ENCODE measurements at regions not wholly inside any gene's neighbourhood (a gene's known extent, or its start where the extent isn't known, plus 50 kb on each side); places are given as distances from the start of the nearest gene placed in this dataset.

DNA sequence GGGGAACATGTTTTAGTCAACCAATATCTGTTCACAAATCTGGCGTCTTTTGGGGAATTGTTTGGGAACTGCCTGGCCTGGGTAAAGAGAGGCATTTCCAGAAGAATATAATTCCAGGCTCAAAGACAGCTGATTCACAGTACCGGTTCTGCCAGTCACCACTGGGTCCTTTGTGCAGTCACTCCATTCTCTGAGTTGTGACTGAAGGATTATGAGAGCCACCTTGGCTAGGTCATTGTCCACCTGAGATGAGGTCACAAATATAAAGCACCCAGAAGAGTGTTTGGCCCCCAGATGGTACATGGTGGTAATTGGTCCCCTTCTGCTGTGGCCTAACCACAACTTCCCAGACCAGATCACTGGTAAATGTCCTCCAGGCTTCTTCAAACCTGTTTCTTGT lies 121.0 kb upstream of the SPACA1 start:
- TF ChIP-seq, protein P1, sequence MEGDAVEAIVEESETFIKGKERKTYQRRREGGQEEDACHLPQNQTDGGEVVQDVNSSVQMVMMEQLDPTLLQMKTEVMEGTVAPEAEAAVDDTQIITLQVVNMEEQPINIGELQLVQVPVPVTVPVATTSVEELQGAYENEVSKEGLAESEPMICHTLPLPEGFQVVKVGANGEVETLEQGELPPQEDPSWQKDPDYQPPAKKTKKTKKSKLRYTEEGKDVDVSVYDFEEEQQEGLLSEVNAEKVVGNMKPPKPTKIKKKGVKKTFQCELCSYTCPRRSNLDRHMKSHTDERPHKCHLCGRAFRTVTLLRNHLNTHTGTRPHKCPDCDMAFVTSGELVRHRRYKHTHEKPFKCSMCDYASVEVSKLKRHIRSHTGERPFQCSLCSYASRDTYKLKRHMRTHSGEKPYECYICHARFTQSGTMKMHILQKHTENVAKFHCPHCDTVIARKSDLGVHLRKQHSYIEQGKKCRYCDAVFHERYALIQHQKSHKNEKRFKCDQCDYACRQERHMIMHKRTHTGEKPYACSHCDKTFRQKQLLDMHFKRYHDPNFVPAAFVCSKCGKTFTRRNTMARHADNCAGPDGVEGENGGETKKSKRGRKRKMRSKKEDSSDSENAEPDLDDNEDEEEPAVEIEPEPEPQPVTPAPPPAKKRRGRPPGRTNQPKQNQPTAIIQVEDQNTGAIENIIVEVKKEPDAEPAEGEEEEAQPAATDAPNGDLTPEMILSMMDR (conservative IDR thresholded peaks at IDR 0.05; ENCODE audit: low read depth, low read length), result no peak
- TF ChIP-seq EZH2 (IDR thresholded peaks at IDR 0.05; ENCODE audit: borderline replicate concordance, low read depth, low read length, poor library complexity, severe bottlenecking), result no peak
